ENCODE measurements at regions not wholly inside any gene's neighbourhood (a gene's known extent, or its start where the extent isn't known, plus 50 kb on each side); places are given as distances from the start of the nearest gene placed in this dataset.

DNA sequence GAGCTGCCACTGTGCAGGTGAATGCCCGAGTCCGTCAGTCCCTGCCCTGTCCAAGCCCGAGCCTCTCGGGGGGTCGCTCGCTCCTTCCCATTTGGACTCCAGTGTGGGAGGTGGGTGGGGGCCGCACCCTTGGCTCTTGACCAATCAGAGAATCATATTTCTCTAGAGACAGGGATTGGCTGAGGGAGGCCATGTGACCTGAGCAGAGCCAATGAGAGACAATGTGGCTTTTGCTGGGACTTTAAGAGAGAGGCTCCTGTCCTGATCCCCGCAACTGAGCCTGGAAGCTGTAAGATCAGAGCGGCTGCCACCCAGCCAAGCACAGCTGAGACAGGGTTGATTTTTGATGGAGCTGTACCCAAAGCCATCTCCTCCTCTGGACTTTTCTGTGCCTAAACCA lies 199.3 kb downstream of the TFAP2C start:
- no peak overlapping the region for H3K4me3 ChIP-seq (ENCODE audit: low read depth, low read length)
- no peak overlapping the region for H3K27ac ChIP-seq
- DNase-seq = no peak
- H3K36me3 ChIP-seq = no peaks in the 10 kb centered on the region
- TF ChIP-seq, protein P1, sequence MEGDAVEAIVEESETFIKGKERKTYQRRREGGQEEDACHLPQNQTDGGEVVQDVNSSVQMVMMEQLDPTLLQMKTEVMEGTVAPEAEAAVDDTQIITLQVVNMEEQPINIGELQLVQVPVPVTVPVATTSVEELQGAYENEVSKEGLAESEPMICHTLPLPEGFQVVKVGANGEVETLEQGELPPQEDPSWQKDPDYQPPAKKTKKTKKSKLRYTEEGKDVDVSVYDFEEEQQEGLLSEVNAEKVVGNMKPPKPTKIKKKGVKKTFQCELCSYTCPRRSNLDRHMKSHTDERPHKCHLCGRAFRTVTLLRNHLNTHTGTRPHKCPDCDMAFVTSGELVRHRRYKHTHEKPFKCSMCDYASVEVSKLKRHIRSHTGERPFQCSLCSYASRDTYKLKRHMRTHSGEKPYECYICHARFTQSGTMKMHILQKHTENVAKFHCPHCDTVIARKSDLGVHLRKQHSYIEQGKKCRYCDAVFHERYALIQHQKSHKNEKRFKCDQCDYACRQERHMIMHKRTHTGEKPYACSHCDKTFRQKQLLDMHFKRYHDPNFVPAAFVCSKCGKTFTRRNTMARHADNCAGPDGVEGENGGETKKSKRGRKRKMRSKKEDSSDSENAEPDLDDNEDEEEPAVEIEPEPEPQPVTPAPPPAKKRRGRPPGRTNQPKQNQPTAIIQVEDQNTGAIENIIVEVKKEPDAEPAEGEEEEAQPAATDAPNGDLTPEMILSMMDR (IDR thresholded peaks at IDR 0.05; ENCODE audit: low read depth, low read length) = no peak
- H3K9me3 ChIP-seq (ENCODE audit: severe bottlenecking) = no peaks in the 10 kb centered on the region
- H3K27me3 ChIP-seq (ENCODE audit: insufficient read depth, low read depth, severe bottlenecking) = peaks cover 91% of the 10 kb centered on the region

DNA sequence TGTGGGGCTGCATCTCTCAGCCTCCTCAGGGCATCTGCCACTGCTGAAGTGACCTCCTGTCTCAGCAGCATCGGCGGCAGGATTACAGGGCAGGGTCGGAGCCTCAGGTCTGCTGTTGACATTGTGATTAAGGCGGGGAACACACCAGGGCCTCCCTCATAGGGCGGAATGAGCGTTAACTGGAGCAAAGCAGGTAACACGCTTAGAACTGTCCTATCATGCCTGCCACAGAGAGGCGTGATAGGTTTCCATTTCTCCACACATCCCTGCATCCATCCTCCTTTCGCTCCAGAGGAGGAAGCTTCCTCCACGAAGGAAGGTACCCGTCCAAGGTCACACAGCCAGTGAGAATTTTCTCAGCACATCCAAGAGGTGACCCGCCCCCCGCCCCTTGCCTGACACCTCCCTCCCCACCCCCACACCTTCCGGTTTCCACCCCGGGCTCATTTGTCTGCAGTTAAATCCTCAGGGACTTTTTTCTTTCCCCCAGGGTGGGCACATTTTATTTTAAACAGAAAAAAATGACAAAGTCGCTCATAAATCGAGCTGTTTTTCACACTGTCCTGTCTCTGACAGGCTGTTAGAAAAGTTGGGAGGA lies 200.8 kb downstream of the TFAP2C start:
- Histone ChIP-seq H3K36me3 (no peaks in the 10 kb centered on the region), H3K9me3 (ENCODE audit: severe bottlenecking) (no peaks in the 10 kb centered on the region), H3K27me3 (ENCODE audit: insufficient read depth, low read depth, severe bottlenecking) (peaks cover 95% of the 10 kb centered on the region), H3K27ac (no peak overlapping the region), H3K4me3 (ENCODE audit: low read depth, low read length) (no peak overlapping the region)
- TF ChIP-seq, protein P1 (IDR thresholded peaks at IDR 0.05; ENCODE audit: low read depth, low read length) = no peak
- no peak for DNase-seq

DNA sequence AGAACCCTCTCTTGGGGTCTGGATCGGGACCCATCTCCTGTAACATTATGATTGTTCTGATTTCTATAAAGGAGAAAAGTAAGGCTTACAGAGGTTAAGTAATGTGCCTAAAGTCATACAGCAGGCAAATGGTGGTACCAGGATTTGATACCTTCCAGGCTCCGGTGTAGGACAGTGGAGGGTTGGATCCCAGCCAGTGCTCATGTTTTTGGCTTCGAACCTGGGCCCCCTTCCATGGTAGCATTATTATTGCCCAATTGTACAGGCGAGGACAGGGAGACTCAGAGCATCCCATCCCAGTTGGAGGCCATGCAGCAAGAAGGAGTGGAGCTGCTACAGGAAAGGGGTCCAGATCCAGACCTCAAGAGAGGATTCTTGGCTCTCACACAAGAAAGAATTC lies 202.7 kb downstream of the TFAP2C start:
- no peaks in the 10 kb centered on the region for H3K36me3 ChIP-seq
- no peak overlapping the region for H3K27ac ChIP-seq
- H3K9me3 ChIP-seq (ENCODE audit: severe bottlenecking) = no peaks in the 10 kb centered on the region
- H3K27me3 ChIP-seq (ENCODE audit: insufficient read depth, low read depth, severe bottlenecking) = peaks cover 95% of the 10 kb centered on the region
- H3K4me3 ChIP-seq (ENCODE audit: low read depth, low read length) = no peak overlapping the region
- TF ChIP-seq, protein P1 (IDR thresholded peaks at IDR 0.05; ENCODE audit: low read depth, low read length) = no peak
- DNase-seq = no peak

DNA sequence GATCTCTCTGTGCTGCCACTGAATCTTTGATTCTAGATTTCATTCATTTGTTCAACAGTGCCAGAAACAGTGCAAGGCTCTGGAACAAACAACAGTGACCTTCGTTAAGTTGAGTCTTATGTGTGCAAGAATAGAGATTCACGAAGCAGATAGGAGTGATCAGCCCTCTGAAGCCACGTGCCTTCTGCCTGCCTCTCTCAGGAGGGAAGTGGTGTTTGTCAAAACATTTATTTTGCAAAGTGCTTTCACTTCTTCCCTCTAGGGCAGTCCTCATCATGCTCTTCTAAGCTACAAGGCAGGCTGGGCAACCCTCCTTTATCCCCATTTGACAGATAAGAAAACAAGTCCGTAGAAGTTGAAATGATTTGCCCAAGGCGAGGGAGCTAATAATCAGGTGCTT lies 204.3 kb downstream of the TFAP2C start:
- H3K27me3 ChIP-seq (ENCODE audit: insufficient read depth, low read depth, severe bottlenecking) = peaks cover 91% of the 10 kb centered on the region
- H3K9me3 ChIP-seq (ENCODE audit: severe bottlenecking) = no peaks in the 10 kb centered on the region
- no peak overlapping the region for H3K4me3 ChIP-seq (ENCODE audit: low read depth, low read length)
- no peaks in the 10 kb centered on the region for H3K36me3 ChIP-seq
- no peak for DNase-seq
- TF ChIP-seq, protein P1 (IDR thresholded peaks at IDR 0.05; ENCODE audit: low read depth, low read length) = no peak
- no peak overlapping the region for H3K27ac ChIP-seq

DNA sequence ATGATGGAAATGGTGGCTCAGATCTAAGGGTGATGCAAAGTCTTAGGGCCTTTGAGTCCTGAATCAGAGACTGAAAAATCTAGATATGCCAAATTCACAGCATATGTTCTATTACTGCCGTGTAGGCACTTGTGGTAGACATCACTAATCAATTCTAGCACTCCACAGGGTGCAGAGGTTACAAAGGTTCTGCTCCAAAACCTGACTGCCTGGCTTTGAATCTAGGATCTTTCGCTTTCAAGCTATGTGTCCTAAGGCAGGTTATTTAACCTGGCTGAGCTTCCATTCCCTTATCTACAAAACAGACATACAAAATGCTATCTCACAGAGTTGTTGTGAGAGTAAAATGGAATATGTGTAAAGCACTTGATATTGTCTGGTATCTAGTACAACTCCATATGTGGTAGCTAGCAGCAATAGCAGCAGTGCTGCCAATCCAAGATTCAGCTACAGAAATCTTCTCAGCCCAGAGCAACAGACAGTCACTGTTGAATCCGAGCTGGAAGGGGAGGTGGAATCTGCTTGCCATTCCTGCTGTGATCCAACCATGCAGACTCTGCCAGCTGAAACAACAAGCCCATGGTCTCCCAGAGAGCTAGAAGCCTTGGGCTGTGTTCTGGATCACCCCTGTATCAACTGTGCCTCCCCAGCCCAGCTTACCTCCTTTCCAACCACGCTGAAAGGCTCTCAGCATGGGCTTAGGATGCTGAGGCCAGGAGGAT lies 206.9 kb downstream of the TFAP2C start:
- Histone ChIP-seq H3K36me3 (no peaks in the 10 kb centered on the region), H3K27me3 (ENCODE audit: insufficient read depth, low read depth, severe bottlenecking) (peaks cover 83% of the 10 kb centered on the region), H3K9me3 (ENCODE audit: severe bottlenecking) (no peaks in the 10 kb centered on the region), H3K27ac (no peak overlapping the region), H3K4me3 (ENCODE audit: low read depth, low read length) (no peak overlapping the region)
- TF ChIP-seq, protein P1 (IDR thresholded peaks at IDR 0.05; ENCODE audit: low read depth, low read length) = no peak
- DNase-seq = no peak

All from WERI-Rb-1 (cell line).